ENCODE measurements at regions not wholly inside any gene's neighbourhood (a gene's known extent, or its start where the extent isn't known, plus 50 kb on each side); places are given as distances from the start of the nearest gene placed in this dataset.

GRCh38 chr1:80244372-80244771 is 1237.8 kb upstream of the ADGRL4 start:
- DNase-seq (ENCODE audit: low read depth, low spot score): no peak
- H3K27me3 ChIP-seq (ENCODE audit: insufficient read depth, insufficient read length): no peaks in the 10 kb centered on the region
- no peak overlapping the region for H3K4me3 ChIP-seq (ENCODE audit: insufficient read length, low read depth)
- H3K36me3 ChIP-seq (ENCODE audit: insufficient read depth, insufficient read length, low read length): no peaks in the 10 kb centered on the region
- H3K9ac ChIP-seq (ENCODE audit: insufficient read length, low read depth): no peak overlapping the region
- H3K9me3 ChIP-seq (ENCODE audit: insufficient read depth, low read length): peaks cover 2% of the 10 kb centered on the region; the same call in 1 of the 2 replicates
- H3K4me1 ChIP-seq (ENCODE audit: insufficient read depth, insufficient read length): no peaks in the 10 kb centered on the region
- TF ChIP-seq SUZ12 (IDR thresholded peaks at IDR 0.05; ENCODE audit: extremely low read depth, insufficient read depth, insufficient read length) (no peak), YY1 (IDR thresholded peaks at IDR 0.05; ENCODE audit: insufficient read depth, insufficient read length) (no peak), ZNF274 (IDR thresholded peaks at IDR 0.05; ENCODE audit: low read depth, low read length) (no peak)

GRCh38 chr1:80241566-80241965 is 1235.0 kb upstream of the ADGRL4 start:
- H3K36me3 ChIP-seq (ENCODE audit: insufficient read depth, insufficient read length, low read length): no peaks in the 10 kb centered on the region
- TF ChIP-seq SUZ12 (IDR thresholded peaks at IDR 0.05; ENCODE audit: extremely low read depth, insufficient read depth, insufficient read length): no peak
- H3K4me3 ChIP-seq (ENCODE audit: insufficient read length, low read depth): no peak overlapping the region
- H3K27me3 ChIP-seq (ENCODE audit: insufficient read depth, insufficient read length): no peaks in the 10 kb centered on the region
- H3K9ac ChIP-seq (ENCODE audit: insufficient read length, low read depth): no peak overlapping the region
- H3K9me3 ChIP-seq (ENCODE audit: insufficient read depth, low read length): no peaks in the 10 kb centered on the region
- DNase-seq (ENCODE audit: low read depth, low spot score): no peak
- H3K4me1 ChIP-seq (ENCODE audit: insufficient read depth, insufficient read length): no peaks in the 10 kb centered on the region

GRCh38 chr1:80225510-80225909 is 1219.0 kb upstream of the ADGRL4 start:
- H3K9ac ChIP-seq (ENCODE audit: insufficient read length, low read depth): no peak overlapping the region
- no peaks in the 10 kb centered on the region for H3K4me1 ChIP-seq (ENCODE audit: insufficient read depth, insufficient read length)
- no peak overlapping the region for H3K4me3 ChIP-seq (ENCODE audit: insufficient read length, low read depth)
- TF ChIP-seq SUZ12 (IDR thresholded peaks at IDR 0.05; ENCODE audit: extremely low read depth, insufficient read depth, insufficient read length) (no peak), YY1 (IDR thresholded peaks at IDR 0.05; ENCODE audit: insufficient read depth, insufficient read length) (no peak), ZNF274 (IDR thresholded peaks at IDR 0.05; ENCODE audit: low read depth, low read length) (no peak)
- H3K9me3 ChIP-seq (ENCODE audit: insufficient read depth, low read length): peaks cover 10% of the 10 kb centered on the region
- no peaks in the 10 kb centered on the region for H3K27me3 ChIP-seq (ENCODE audit: insufficient read depth, insufficient read length)
- DNase-seq (ENCODE audit: low read depth, low spot score): no peak
- no peaks in the 10 kb centered on the region for H3K36me3 ChIP-seq (ENCODE audit: insufficient read depth, insufficient read length, low read length)

GRCh38 chr1:80221319-80221718 is 1214.8 kb upstream of the ADGRL4 start:
- TF ChIP-seq SUZ12 (IDR thresholded peaks at IDR 0.05; ENCODE audit: extremely low read depth, insufficient read depth, insufficient read length): no peak
- no peak for TF ChIP-seq YY1 (IDR thresholded peaks at IDR 0.05; ENCODE audit: insufficient read depth, insufficient read length)
- no peak for TF ChIP-seq ZNF274 (IDR thresholded peaks at IDR 0.05; ENCODE audit: low read depth, low read length)
- no peaks in the 10 kb centered on the region for H3K4me1 ChIP-seq (ENCODE audit: insufficient read depth, insufficient read length)
- H3K4me3 ChIP-seq (ENCODE audit: insufficient read length, low read depth): no peak overlapping the region
- H3K9ac ChIP-seq (ENCODE audit: insufficient read length, low read depth): no peak overlapping the region
- H3K36me3 ChIP-seq (ENCODE audit: insufficient read depth, insufficient read length, low read length): no peaks in the 10 kb centered on the region
- DNase-seq (ENCODE audit: low read depth, low spot score): no peak
- no peaks in the 10 kb centered on the region for H3K9me3 ChIP-seq (ENCODE audit: insufficient read depth, low read length)
- H3K27me3 ChIP-seq (ENCODE audit: insufficient read depth, insufficient read length): no peaks in the 10 kb centered on the region

GRCh38 chr1:80218112-80218511 is 1211.6 kb upstream of the ADGRL4 start:
- H3K4me1 ChIP-seq (ENCODE audit: insufficient read depth, insufficient read length): no peaks in the 10 kb centered on the region
- no peak overlapping the region for H3K9ac ChIP-seq (ENCODE audit: insufficient read length, low read depth)
- H3K36me3 ChIP-seq (ENCODE audit: insufficient read depth, insufficient read length, low read length): no peaks in the 10 kb centered on the region
- no peaks in the 10 kb centered on the region for H3K27me3 ChIP-seq (ENCODE audit: insufficient read depth, insufficient read length)
- peak; percentile 54 for DNase-seq (ENCODE audit: low read depth, low spot score)
- no peaks in the 10 kb centered on the region for H3K9me3 ChIP-seq (ENCODE audit: insufficient read depth, low read length)
- TF ChIP-seq ZNF274 (IDR thresholded peaks at IDR 0.05; ENCODE audit: low read depth, low read length): no peak
- no peak for TF ChIP-seq YY1 (IDR thresholded peaks at IDR 0.05; ENCODE audit: insufficient read depth, insufficient read length)
- TF ChIP-seq SUZ12 (IDR thresholded peaks at IDR 0.05; ENCODE audit: extremely low read depth, insufficient read depth, insufficient read length): no peak
- H3K4me3 ChIP-seq (ENCODE audit: insufficient read length, low read depth): no peak overlapping the region

- peak; percentile 33 for DNase-seq (ENCODE audit: low read depth, low spot score)
- Histone ChIP-seq H3K4me3 (ENCODE audit: insufficient read length, low read depth) (no peak overlapping the region), H3K9me3 (ENCODE audit: insufficient read depth, low read length) (no peaks in the 10 kb centered on the region), H3K9ac (ENCODE audit: insufficient read length, low read depth) (no peak overlapping the region), H3K36me3 (ENCODE audit: insufficient read depth, insufficient read length, low read length) (no peaks in the 10 kb centered on the region), H3K4me1 (ENCODE audit: insufficient read depth, insufficient read length) (no peaks in the 10 kb centered on the region), H3K27me3 (ENCODE audit: insufficient read depth, insufficient read length) (no peaks in the 10 kb centered on the region)
- no peak for TF ChIP-seq ZNF274 (IDR thresholded peaks at IDR 0.05; ENCODE audit: low read depth, low read length)
- TF ChIP-seq YY1 (IDR thresholded peaks at IDR 0.05; ENCODE audit: insufficient read depth, insufficient read length): no peak
- no peak for TF ChIP-seq SUZ12 (IDR thresholded peaks at IDR 0.05; ENCODE audit: extremely low read depth, insufficient read depth, insufficient read length)
Measured at GRCh38 chr1:80217377-80217986, 1211.0 kb upstream of the ADGRL4 start.

- no peak for DNase-seq (ENCODE audit: low read depth, low spot score)
- Histone ChIP-seq H3K9me3 (ENCODE audit: insufficient read depth, low read length) (no peaks in the 10 kb centered on the region), H3K4me3 (ENCODE audit: insufficient read length, low read depth) (no peak overlapping the region), H3K27me3 (ENCODE audit: insufficient read depth, insufficient read length) (no peaks in the 10 kb centered on the region), H3K9ac (ENCODE audit: insufficient read length, low read depth) (no peak overlapping the region), H3K36me3 (ENCODE audit: insufficient read depth, insufficient read length, low read length) (no peaks in the 10 kb centered on the region), H3K4me1 (ENCODE audit: insufficient read depth, insufficient read length) (no peaks in the 10 kb centered on the region)
- TF ChIP-seq YY1 (IDR thresholded peaks at IDR 0.05; ENCODE audit: insufficient read depth, insufficient read length): no peak
- no peak for TF ChIP-seq SUZ12 (IDR thresholded peaks at IDR 0.05; ENCODE audit: extremely low read depth, insufficient read depth, insufficient read length)
Measured at GRCh38 chr1:80214888-80215540, 1208.5 kb upstream of the ADGRL4 start.
